ENCODE measurements at regions not wholly inside any gene's neighbourhood (a gene's known extent, or its start where the extent isn't known, plus 50 kb on each side); places are given as distances from the start of the nearest gene placed in this dataset.
"Not testable (repeated sequence)": the region's sequence is repeated elsewhere in the genome, so short reads cannot be mapped to it uniquely, and the experiment has no call there.

DNA sequence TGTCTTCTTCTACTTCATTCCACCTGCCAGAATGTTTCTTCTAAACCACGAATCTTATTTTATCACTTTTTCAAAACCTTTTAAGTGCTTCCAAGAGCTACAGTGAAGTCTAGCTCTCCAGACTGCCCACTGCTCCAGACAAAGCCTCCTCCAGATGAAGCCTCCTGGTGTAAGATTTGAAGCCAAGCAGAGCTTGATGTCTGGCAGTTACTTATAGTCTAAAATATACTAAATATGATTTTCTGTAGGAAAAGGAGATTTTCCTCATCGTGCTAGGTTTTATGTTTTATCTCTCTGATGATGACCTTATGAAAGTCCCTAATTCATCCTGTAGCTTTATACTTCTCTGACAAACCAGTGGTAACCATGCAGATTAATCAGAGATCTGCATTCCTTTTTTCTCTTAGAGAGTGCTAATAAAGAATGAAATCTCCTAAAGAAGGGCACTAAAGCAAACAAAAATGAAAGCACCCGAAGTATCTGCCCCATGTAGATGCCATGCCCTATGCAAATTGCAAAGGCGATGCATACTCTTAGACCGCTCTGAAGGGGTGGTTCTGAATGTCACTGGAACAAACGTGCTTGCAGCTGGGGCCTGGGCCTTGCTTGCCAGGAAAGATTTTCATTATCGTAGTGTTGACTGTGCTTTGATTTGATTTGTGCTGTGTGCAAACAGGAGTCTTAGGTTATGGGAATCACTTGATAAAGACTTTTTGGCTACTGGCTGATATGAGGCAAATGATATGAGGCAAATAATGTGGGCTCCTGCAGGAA is 314.2 kb downstream of the PID1 start:
- DNase-seq, result no peak

GRCh38 chr2:228949831-228950230 is 321.3 kb downstream of the PID1 start:
- no peak for DNase-seq

DNA sequence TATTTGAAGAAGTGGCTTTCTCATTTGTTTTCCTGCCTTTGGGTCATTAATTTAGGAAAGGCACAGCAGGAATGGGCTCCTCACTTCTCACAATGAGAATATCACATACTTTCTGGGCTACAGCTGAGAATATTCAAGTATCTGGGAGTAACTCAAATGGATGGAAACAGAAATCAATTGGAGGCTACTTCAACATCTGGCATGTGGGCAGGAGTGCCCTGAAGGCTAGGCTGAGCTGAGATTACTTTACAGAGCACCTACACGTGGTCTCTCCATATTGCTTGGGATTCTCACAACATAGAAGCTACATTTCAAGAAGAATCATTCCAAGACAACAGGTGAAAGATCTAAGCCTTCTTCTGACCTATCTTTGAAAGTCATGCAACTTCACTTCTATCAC is 325.4 kb downstream of the PID1 start:
- DNase-seq, result no peak

DNA sequence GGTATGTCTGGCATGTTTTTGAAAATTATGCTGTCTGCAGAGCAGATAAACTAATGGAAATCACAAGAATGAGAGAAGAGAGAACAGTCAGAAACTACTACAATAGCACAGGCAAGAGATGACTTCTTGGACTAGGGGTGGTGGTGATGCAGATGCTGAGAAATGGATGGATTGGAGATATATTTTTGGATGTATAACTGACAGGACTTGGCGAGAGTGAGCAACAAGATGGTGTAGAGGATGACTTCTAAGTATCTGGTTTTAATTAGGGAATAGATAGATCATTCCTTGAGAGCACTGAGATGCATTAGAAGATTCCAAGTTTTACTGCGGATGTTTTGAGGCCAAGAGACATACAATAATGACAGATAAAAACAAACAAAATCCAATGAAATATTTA is 328.2 kb downstream of the PID1 start:
- DNase-seq, result no peak

- no peak for DNase-seq
These were observed 332.5 kb downstream of the PID1 start for GRCh38 chr2:228938629-228939028.

GRCh38 chr2:228927028-228928010 is 343.8 kb downstream of the PID1 start:
- no peak for DNase-seq

- DNase-seq, result no peak
These were observed 351.3 kb downstream of the PID1 start for GRCh38 chr2:228919808-228920207.

DNA sequence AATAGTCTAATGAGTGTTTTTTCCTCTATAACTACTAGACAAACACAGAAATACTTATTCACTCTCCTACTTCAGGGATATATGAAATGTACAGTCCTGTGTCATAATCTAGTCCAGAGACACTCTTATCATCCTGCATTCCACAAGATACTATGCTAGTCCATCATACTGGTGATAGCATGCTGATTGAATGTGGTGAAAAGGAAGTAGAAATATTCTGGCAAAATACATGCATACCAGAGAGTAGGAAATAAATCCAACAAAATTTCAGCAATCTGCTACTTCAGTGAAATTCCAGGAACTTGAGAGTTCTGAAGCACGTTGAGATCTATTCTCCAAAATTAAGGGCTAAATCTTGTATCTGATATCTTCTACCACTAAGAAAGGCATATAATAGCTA is 353.9 kb downstream of the PID1 start:
- no peak for DNase-seq

DNA sequence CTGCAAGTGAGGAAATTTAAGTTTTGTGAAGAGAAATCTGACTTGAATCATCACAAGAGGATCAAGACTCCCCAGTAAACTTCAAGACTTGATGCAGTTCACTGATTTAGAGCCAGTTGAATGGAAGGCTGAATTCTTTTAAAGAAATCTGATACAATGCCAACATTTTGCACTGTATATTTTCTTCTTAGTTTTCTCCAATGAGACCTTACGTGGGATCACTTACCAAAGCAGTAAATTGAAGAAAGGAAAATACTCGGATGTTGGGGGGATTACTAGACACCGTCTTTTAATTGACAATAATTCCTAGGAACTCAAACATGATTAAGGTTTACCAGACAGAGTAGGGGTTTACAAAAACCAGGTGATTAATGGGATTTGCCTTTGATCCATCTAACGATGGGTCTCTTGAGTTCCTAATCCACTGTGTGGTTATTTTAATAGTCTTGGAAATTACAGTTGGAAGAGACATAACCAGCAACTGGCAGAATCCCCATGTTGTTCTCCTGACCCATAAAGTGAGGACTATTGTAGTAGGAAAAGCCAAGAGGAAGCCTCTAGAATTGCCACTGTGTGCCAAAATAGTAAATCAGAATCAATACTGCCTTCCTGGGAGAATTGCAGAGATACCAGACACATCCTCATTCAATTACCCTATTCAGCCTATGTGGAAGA is 354.5 kb downstream of the PID1 start:
- DNase-seq, result no peak

DNA sequence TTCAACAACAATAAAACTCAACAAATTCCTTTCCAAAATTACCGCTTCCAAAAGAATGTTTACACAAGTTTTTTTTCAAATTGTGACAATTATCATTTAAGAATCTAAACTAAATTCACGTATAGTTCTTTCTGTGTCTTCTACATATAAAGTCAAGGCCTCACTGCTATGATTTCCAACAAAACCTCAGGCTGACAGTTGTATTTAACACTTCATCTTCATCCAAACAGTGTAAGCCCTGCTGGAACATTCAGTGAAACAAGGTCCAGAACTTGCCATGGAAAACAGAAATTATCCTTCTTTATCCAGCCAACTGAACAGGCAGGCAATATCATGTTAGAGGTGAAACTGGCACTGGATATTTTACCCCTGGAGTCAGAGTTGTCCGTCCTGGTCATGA is 357.9 kb downstream of the PID1 start:
- no peak for DNase-seq

GRCh38 chr2:228910872-228911271 is 360.2 kb downstream of the PID1 start:
- DNase-seq, result not testable (repeated sequence)

GRCh38 chr2:228902176-228902575 is 368.9 kb downstream of the PID1 start:
- DNase-seq, result no peak

GRCh38 chr2:228901531-228901930 is 369.6 kb downstream of the PID1 start:
- DNase-seq, result no peak

- no peak for DNase-seq
These were observed 392.9 kb downstream of the PID1 start for GRCh38 chr2:228878138-228878537.

- no peak for DNase-seq
These were observed 394.8 kb downstream of the PID1 start for GRCh38 chr2:228876276-228876675.

GRCh38 chr2:228875152-228875900 is 395.8 kb downstream of the PID1 start:
- no peak for DNase-seq

- no peak for DNase-seq
These were observed 400.1 kb downstream of the PID1 start for GRCh38 chr2:228871012-228871411.

DNA sequence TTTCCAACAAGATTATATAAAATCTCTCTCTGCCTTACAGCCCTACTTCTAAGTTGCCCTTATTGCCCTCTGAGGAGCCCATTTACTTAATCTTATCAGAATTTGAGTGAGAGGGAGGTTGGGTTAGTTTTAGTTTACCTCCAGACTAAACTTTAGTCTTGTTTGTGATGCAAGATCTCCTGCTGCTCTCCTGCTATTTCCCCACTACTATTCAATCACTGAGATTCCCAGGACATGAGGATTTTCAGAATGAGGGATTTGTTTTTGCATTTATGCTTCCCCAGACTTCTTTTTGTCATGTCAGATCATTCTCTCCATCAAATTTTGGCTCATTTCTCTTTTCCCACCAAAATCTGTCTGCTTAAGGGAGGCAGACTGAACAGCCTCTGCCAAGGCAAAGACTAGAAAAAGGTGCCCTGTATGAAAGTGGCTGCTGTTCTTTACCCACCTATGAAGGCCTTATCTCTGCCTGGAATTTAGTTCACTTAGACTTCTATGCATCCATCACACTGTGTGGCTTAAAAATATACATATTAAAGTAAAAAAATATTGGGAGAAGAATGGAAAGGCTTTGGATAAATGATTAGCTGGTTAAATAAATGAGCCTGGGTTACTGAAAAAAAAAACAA is 401.3 kb downstream of the PID1 start:
- no peak for DNase-seq

DNA sequence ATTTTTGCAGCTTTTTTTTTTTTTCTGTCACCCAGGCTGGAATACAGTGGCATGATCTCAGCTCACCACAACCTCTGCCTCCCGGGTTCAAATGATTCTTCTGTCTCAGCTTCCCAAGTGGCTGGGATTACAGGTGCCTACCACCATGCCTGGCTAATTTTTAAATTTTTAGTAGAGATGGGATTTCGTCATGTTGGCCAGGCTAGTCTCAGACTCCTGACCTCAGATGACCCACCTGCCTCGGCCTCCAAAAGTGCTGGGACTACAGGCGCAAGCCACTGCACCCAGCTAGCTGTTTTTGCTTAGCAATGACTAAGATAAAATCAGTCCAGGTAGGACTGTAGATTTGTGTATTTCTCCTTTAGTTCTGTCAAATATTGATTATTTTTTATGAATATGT is 403.7 kb downstream of the PID1 start:
- no peak for DNase-seq

- no peak for DNase-seq
These were observed 404.3 kb downstream of the PID1 start for GRCh38 chr2:228866781-228867180.

DNA sequence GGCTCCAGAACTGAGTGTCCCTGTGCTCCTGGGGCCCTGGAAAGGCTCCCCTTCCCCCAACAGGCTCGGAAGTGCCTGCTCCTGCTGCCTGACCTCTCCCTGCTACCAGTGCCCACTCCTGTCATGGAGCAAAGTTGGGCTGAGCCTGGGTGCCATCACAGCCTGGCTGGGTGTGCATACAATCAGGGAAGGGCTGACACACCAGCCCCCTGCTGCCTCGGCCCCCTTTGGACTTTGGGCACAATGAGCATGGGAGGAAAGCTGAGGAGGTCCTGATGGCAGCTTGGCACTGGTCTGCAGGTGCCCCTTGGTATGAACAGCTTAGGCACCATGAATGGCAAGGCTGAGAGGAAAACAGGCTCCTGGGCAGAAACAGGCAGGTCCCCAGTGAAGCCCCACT is 405.0 kb downstream of the PID1 start:
- DNase-seq, result no peak

- no peak for DNase-seq
These were observed 407.0 kb downstream of the PID1 start for GRCh38 chr2:228864131-228864530.

Data from hematopoietic multipotent progenitor cell treated with erythropoietin and hydrocortisone succinate and interleukin-3 and kit ligand, for 6 days (in vitro differentiated cells).